ENCODE measurements at regions not wholly inside any gene's neighbourhood (a gene's known extent, or its start where the extent isn't known, plus 50 kb on each side); places are given as distances from the start of the nearest gene placed in this dataset.
"Not testable (repeated sequence)": the region's sequence is repeated elsewhere in the genome, so short reads cannot be mapped to it uniquely, and the experiment has no call there.

- no peak for DNase-seq (ENCODE audit: low spot score)
Measured at GRCh38 chr17:16888413-16889087, 83.4 kb downstream of the TNFRSF13B start.

GRCh38 chr17:16887523-16888095 is 84.3 kb downstream of the TNFRSF13B start:
- no peak for DNase-seq (ENCODE audit: low spot score)

- no peak for DNase-seq (ENCODE audit: low spot score)
Measured at GRCh38 chr17:16886655-16887322, 85.1 kb downstream of the TNFRSF13B start.

- not testable (repeated sequence) for DNase-seq (ENCODE audit: low spot score)
Measured at GRCh38 chr17:16885204-16885603, 86.7 kb downstream of the TNFRSF13B start.

- DNase-seq (ENCODE audit: low spot score) = not testable (repeated sequence)
Measured at GRCh38 chr17:16882926-16883265, 89.0 kb downstream of the TNFRSF13B start.

- DNase-seq (ENCODE audit: low spot score) = no peak
Measured at GRCh38 chr17:16882243-16882925, 89.5 kb downstream of the TNFRSF13B start.

- no peak for DNase-seq (ENCODE audit: low spot score)
Measured at GRCh38 chr17:16881239-16881924, 90.5 kb downstream of the TNFRSF13B start.

GRCh38 chr17:16880843-16881230 is 91.1 kb downstream of the TNFRSF13B start:
- no peak for DNase-seq (ENCODE audit: low spot score)

- DNase-seq (ENCODE audit: low spot score) = no peak
Measured at GRCh38 chr17:16880121-16880842, 91.6 kb downstream of the TNFRSF13B start.

GRCh38 chr17:16879686-16880085 is 92.2 kb downstream of the TNFRSF13B start:
- DNase-seq (ENCODE audit: low spot score) = no peak

- no peak for DNase-seq (ENCODE audit: low spot score)
Measured at GRCh38 chr17:16878606-16879005, 93.3 kb downstream of the TNFRSF13B start.

GRCh38 chr17:16878084-16878483 is 93.8 kb downstream of the TNFRSF13B start:
- DNase-seq (ENCODE audit: low spot score) = no peak

- no peak for DNase-seq (ENCODE audit: low spot score)
Measured at GRCh38 chr17:16877099-16877498, 94.8 kb downstream of the TNFRSF13B start.

- no peak for DNase-seq (ENCODE audit: low spot score)
Measured at GRCh38 chr17:16875662-16876061, 96.3 kb downstream of the TNFRSF13B start.

- not testable (repeated sequence) for DNase-seq (ENCODE audit: low spot score)
Measured at GRCh38 chr17:16874216-16874615, 97.7 kb downstream of the TNFRSF13B start.

- DNase-seq (ENCODE audit: low spot score) = peak; percentile 33
Measured at GRCh38 chr17:16873174-16874035, 98.5 kb downstream of the TNFRSF13B start.

- DNase-seq (ENCODE audit: low spot score) = no peak
Measured at GRCh38 chr17:16872351-16873173, 99.4 kb downstream of the TNFRSF13B start.

GRCh38 chr17:16871446-16872190 is 100.3 kb downstream of the TNFRSF13B start:
- DNase-seq (ENCODE audit: low spot score) = not testable (repeated sequence)
